Osteoblast (primary cell): ENCODE measurements at regions not wholly inside any gene's neighbourhood (a gene's known extent, or its start where the extent isn't known, plus 50 kb on each side); places are given as distances from the start of the nearest gene placed in this dataset.

Experiments
- DNase-seq: peaks from one replicate; pipeline ENCODE4 v3.0.0; 2011; ENCODE audit warnings: low spot score, mixed read lengths; ENCODE audit not compliant: insufficient read length; ENCODE audit errors: missing footprints
- H2AFZ ChIP-seq: 2 replicates; pipeline ENCODE4 v1.6.0; 2011; ENCODE audit warnings: mild to moderate bottlenecking, low read length
- H3K27ac ChIP-seq: 2 replicates; pipeline ENCODE4 v1.5.1; 2011; ENCODE audit warnings: mild to moderate bottlenecking, low read depth, low read length, moderate library complexity
- H3K27me3 ChIP-seq: 2 replicates; pipeline ENCODE4 v1.6.0; 2012; ENCODE audit warnings: mild to moderate bottlenecking, control low read depth, inconsistent platforms, low read length, moderate library complexity; ENCODE audit not compliant: insufficient read depth
- H3K36me3 ChIP-seq: 2 replicates; pipeline ENCODE4 v1.5.1; 2011; ENCODE audit warnings: mild to moderate bottlenecking, low read length, control low read depth, moderate library complexity; ENCODE audit not compliant: insufficient read depth
- H3K4me1 ChIP-seq: 2 replicates; pipeline ENCODE4 v1.5.1; 2011; ENCODE audit warnings: mild to moderate bottlenecking, low read length, control low read depth, moderate library complexity; ENCODE audit not compliant: insufficient read depth
- H3K4me2 ChIP-seq: 2 replicates; pipeline ENCODE4 v1.6.0; 2011; ENCODE audit warnings: mild to moderate bottlenecking, low read length; ENCODE audit not compliant: insufficient read depth
- H3K4me3 ChIP-seq: fragments of 200-600 bp; sonication (generic); 3 replicates; pipeline ENCODE4 v1.5.1; 2012; ENCODE audit warnings: mild to moderate bottlenecking, low read length, inconsistent platforms; ENCODE audit not compliant: insufficient read depth
- H3K79me2 ChIP-seq: 2 replicates; pipeline ENCODE4 v1.6.0; 2012; ENCODE audit warnings: mild to moderate bottlenecking, low read length, control low read depth, inconsistent platforms; ENCODE audit not compliant: insufficient read depth
- H3K9me3 ChIP-seq: 2 replicates; pipeline ENCODE4 v1.5.1; 2011; ENCODE audit warnings: low read depth, low read length, control low read depth
- H4K20me1 ChIP-seq: 2 replicates; pipeline ENCODE4 v1.6.0; 2012; ENCODE audit warnings: mild to moderate bottlenecking, low read length, control low read depth; ENCODE audit not compliant: insufficient read depth
- TF ChIP-seq, protein P1 (sequence below): IDR thresholded peaks from 2 replicates; pipeline ENCODE4 v1.5.1; 2011; ENCODE audit warnings: mild to moderate bottlenecking, low read depth, low read length, moderate library complexity; ENCODE audit errors: extremely low read depth

DNA sequence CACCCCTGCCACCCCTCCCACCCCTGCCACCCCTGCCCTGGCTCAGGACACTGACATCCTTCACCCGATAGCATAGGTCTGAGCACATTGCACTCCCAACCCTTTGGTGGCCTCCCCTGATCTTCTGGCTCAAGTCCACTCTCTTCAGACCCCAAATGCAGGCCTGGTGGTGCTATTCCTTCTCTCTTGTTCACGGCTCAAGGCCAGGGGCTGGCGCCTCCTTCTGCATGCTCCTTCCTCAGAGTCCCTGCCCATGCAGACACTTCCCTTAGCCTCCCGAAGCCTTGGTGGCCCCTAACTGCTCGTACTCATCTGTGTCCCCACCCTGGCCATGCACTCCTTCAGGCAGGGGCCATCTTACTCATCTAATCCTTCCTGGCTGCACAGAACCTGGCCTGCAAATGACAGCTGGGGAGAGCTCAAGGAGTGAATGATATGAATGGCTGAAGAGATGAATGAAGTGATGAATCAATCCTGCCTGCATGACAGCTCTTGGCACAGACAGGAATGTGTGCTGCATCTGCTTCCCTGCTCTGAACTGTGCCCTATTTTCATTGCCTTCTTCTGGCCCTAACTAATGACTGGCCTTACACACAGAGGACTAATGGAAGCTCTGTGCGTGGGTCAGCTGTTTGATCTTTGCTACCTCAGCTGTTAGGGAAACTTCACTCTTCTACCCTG, 290.8 kb downstream of the DYSF start:
- no peak for DNase-seq
- H3K79me2 ChIP-seq = no peaks in the 10 kb centered on the region
- no peak overlapping the region for H3K4me2 ChIP-seq
- peaks cover 36% of the 10 kb centered on the region for H3K4me1 ChIP-seq
- H2AFZ ChIP-seq = no peak overlapping the region
- H3K4me3 ChIP-seq = no peak overlapping the region
- no peak overlapping the region for H3K27ac ChIP-seq
- H3K27me3 ChIP-seq = peaks cover 3% of the 10 kb centered on the region
- TF ChIP-seq, protein P1, sequence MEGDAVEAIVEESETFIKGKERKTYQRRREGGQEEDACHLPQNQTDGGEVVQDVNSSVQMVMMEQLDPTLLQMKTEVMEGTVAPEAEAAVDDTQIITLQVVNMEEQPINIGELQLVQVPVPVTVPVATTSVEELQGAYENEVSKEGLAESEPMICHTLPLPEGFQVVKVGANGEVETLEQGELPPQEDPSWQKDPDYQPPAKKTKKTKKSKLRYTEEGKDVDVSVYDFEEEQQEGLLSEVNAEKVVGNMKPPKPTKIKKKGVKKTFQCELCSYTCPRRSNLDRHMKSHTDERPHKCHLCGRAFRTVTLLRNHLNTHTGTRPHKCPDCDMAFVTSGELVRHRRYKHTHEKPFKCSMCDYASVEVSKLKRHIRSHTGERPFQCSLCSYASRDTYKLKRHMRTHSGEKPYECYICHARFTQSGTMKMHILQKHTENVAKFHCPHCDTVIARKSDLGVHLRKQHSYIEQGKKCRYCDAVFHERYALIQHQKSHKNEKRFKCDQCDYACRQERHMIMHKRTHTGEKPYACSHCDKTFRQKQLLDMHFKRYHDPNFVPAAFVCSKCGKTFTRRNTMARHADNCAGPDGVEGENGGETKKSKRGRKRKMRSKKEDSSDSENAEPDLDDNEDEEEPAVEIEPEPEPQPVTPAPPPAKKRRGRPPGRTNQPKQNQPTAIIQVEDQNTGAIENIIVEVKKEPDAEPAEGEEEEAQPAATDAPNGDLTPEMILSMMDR = no peak
- H3K9me3 ChIP-seq = peaks cover 2% of the 10 kb centered on the region
- no peaks in the 10 kb centered on the region for H4K20me1 ChIP-seq
- H3K36me3 ChIP-seq = no peaks in the 10 kb centered on the region

DNA sequence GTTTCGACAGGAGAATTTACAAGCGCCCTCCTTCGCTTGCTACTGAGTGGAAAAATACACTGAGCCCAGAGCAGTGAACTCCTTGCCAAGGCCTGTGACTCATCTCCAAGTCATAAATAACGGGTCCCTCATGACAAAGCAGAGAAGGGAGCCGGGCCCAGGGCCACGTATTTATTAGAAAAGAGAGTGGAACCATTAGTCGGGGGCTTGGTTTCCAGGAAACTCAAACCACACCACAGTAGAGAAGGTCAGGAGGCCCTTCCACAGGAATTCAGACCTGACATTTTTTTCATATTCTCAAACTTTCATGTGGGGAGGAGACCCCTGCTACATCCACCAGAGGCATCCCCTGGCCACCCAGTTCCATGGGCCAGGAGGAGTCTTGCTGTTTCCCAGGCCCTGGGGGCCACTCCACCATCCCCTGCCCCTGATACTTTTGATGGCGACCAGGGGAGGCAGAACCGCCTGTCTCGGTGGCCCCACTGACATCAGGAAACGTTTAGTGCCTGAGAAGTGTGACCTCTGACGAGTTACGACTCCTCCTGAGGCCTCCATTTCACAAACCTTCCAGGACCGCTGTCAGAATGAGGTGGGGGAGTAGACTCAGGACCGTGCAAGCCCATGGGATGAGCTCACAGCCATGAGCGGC, 289.7 kb downstream of the DYSF start:
- no peaks in the 10 kb centered on the region for H4K20me1 ChIP-seq
- H3K27ac ChIP-seq = peak overlapping the region; percentile 48
- peaks cover 2% of the 10 kb centered on the region for H3K9me3 ChIP-seq
- H3K36me3 ChIP-seq = no peaks in the 10 kb centered on the region
- H3K4me2 ChIP-seq = peak overlapping the region; percentile 26
- peaks cover 29% of the 10 kb centered on the region for H3K4me1 ChIP-seq
- TF ChIP-seq, protein P1 = no peak
- peak; percentile 91 for DNase-seq
- H3K79me2 ChIP-seq = no peaks in the 10 kb centered on the region
- no peak overlapping the region for H3K4me3 ChIP-seq
- H2AFZ ChIP-seq = peak overlapping the region; percentile 49
- peaks cover 8% of the 10 kb centered on the region for H3K27me3 ChIP-seq

DNA sequence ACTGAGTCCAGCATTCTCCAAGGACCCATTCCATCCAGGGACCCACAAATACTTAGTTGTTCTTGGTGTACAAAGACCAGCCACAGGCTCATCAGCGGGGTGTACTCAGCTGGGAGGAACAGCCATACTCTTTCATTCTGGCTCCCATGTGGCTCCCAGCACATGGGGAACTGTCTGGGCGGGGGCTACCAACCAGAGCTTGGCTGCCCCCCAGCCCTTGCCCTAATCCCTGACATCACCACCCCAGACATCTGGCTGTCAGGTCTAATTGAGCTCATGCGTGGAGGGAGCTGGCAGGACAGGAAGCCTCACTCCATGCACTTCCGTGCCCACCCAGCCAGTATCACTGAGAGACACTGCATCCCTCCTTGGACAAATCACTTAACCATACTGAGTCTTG, 283.6 kb downstream of the DYSF start:
- Histone ChIP-seq H3K9me3 (peaks cover 2% of the 10 kb centered on the region), H3K79me2 (no peaks in the 10 kb centered on the region), H3K36me3 (no peaks in the 10 kb centered on the region), H3K27ac (no peak overlapping the region), H4K20me1 (no peaks in the 10 kb centered on the region), H3K4me1 (no peaks in the 10 kb centered on the region), H2AFZ (no peak overlapping the region), H3K4me2 (no peak overlapping the region), H3K4me3 (no peak overlapping the region), H3K27me3 (peaks cover 42% of the 10 kb centered on the region)
- DNase-seq = no peak
- TF ChIP-seq, protein P1 = no peak

DNA sequence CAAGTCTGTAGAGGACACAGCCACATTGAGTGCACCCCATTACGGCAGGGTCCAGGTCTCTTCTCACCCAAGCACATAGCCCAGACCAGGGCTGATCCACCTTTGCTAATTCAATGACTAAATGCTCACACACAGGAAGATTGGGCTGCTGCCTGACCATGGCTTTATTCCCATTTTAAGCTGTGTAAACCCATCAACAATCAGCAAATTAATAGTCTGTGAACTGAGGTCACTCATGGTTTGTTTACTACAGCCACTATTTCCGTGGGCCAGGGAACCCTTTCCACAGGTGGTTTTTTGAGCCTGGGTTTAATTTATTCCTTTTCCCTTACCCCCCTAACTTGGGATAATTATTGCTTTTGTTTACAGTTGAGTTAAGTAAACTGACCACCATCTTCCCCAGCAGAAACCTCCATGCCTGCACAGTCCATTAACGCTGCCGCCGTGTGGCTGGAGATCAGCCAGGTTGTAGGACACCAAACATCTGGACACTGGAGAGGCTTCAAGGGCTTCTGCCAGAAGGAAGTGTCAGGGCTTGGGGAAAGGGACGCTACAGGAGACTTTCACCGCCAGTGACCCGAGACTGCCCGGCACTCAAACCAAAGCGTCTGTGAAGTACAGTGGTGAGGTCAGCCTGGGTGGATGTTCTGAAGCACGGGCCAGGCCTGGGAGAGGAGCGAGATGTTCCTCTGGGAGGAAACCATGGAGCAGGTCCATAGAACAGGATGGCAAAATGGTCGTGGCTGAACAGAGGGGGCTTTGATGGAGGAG, 282.9 kb downstream of the DYSF start:
- H3K27ac ChIP-seq = no peak overlapping the region
- TF ChIP-seq, protein P1 = no peak
- no peaks in the 10 kb centered on the region for H3K79me2 ChIP-seq
- no peak overlapping the region for H3K4me2 ChIP-seq
- no peaks in the 10 kb centered on the region for H3K9me3 ChIP-seq
- H4K20me1 ChIP-seq = no peaks in the 10 kb centered on the region
- DNase-seq = no peak
- no peaks in the 10 kb centered on the region for H3K4me1 ChIP-seq
- H2AFZ ChIP-seq = no peak overlapping the region
- H3K4me3 ChIP-seq = no peak overlapping the region
- no peaks in the 10 kb centered on the region for H3K36me3 ChIP-seq
- H3K27me3 ChIP-seq = peaks cover 49% of the 10 kb centered on the region
